Stimulated activated CD8-positive, alpha-beta memory T cell treated with anti-CD3 and anti-CD28 coated beads, Interleukin-12 subunit alpha, Interleukin-12 subunit beta, amount 100 ng/mL, for 24 hours (primary cell): ENCODE measurements at regions not wholly inside any gene's neighbourhood (a gene's known extent, or its start where the extent isn't known, plus 50 kb on each side); places are given as distances from the start of the nearest gene placed in this dataset.
"Not testable (repeated sequence)": the region's sequence is repeated elsewhere in the genome, so short reads cannot be mapped to it uniquely, and the experiment has no call there.

Source experiments
- DNase-seq: peaks from one replicate; pipeline ENCODE4 v3.0.0-alpha.2; 2020; ENCODE audit errors: extremely low read depth

DNA sequence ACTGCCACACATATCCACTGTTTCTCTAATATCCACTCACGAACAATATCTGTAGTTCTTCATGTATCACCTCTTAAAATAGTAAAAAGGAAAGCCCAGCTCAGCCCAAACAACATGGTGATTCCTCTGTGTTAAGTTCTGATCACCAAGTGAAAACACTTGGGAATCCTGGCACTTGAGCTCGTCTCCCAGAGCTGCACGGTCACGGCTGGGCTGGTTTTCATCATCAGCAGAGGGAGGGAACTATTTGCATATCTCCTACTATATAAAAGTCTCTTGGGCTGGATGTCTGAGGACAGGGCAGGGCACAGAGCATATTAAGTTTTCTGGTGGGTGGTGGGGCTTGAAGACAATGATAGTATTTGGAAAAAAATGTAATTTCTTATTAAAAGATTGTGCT is 870.6 kb downstream of the TMEM121 start:
- no peak for DNase-seq

DNA sequence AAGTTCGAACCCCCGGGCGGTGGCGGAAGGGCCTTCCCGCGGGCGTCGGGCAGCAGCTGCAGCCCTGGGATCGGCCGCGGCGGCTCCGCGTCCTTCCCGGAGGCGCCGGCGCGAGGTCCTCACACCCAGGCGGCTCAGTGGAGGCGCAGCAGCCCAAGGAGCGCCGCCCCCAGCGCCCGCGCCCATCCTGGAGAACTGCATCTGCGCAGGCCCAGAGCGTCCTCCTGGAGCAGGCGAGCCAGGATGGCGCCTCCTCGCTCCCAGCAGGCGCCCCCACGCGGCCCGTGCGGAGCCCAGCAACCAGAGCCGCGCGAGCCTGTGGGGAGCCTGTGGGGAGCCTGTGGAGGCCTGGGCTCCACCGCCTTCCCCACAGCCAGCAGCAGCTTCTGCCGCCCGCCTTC is 872.5 kb downstream of the TMEM121 start:
- not testable (repeated sequence) for DNase-seq

GRCh38 chr14:106401316-106401715 is 874.9 kb downstream of the TMEM121 start:
- DNase-seq: not testable (repeated sequence)

GRCh38 chr14:106410229-106410628 is 883.8 kb downstream of the TMEM121 start:
- not testable (repeated sequence) for DNase-seq

- DNase-seq: no peak
Measured at GRCh38 chr14:106414464-106414863, 888.1 kb downstream of the TMEM121 start.

GRCh38 chr14:106417224-106418049 is 891.1 kb downstream of the TMEM121 start:
- DNase-seq: peak; percentile 85

DNA sequence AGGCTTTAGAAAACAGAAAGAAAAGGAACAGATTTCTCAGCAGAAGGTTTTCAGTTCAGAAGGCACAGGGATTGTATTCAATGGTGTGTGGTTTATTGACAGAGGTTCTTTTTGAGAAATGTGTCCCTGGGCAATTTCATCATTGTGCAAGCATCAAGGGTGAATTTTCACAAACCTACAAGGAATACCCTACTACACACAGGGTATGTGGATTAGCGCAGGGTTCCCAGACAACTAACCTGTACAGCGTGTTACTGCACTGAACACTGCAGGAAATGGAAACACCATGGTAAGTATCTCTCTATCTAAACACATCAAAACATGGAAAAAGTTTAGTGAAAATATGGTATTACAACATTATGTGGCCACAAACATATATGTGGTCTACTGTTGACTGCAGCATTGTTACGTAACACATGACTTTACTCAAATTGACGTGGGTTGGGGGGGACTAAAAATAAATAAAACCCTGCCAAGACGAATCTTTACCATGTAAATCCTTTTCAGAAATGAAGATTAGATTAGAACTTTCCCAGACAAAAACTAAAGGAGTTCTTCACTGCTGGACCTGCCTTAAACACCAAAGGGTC is 893.1 kb downstream of the TMEM121 start:
- DNase-seq: no peak

GRCh38 chr14:106421431-106422033 is 895.1 kb downstream of the TMEM121 start:
- DNase-seq: peak; percentile 25

DNA sequence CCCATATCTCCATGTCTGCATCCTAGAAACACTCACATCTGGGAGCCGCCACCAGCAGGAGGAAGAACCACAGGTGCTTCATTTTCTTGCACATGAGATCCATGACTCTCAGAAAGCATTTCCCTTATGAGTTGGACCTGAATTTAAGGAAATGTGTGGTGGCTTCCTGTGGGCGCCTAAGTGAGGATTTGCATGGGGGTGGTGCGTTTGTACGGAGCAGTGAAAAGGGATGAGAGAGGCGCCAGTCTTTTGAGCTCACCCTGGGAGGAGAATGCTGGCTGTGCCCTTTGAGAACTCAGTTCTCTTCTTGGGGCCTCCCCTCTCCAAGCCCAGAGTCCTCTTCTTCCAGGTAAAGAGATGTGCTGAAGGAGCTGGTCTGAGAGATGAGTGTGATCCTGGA is 895.7 kb downstream of the TMEM121 start:
- no peak for DNase-seq

- not testable (repeated sequence) for DNase-seq
Measured at GRCh38 chr14:106425150-106425549, 898.8 kb downstream of the TMEM121 start.

- DNase-seq: peak; percentile 44
Measured at GRCh38 chr14:106436310-106436905, 910.0 kb downstream of the TMEM121 start.

GRCh38 chr14:106442857-106443256 is 916.5 kb downstream of the TMEM121 start:
- DNase-seq: no peak

DNA sequence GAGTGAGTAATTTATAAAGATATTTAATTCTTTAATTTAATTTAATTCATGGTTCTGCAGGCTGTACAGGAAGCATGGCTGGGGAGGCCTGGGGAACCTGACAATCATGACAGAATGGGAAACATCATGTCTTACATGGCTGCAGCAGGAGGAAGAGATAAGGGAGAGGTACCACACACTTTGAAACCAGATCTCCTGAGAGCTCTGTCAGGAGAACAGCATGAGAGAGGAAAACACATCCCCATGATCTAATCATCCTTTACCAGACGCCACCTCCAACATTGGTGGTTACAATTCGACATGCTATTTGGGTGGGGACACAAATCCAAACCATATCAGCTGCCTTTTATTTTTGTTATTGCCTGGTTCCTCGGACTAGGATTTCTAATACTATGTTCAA is 928.6 kb downstream of the TMEM121 start:
- no peak for DNase-seq

GRCh38 chr14:106459971-106460730 is 933.8 kb downstream of the TMEM121 start:
- DNase-seq: peak; percentile 27

DNA sequence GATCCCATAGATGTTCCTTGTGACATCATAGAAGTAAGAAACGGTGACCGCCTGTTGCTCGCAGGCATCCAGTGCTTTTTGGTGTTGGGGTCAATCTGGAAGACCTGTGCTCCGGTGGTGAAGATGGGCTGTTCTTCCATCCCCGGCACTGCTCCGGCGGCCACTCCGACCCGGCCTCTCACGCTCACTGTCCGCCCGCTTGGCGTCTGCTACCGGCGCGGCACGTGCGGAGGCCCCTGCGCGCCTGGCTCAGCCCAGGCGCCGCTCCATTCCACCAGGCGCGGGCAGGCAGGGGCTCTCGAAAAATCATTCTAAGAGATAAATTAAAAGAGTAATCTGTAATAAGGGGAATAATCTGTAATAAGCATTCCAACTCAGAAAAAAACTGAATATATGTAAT is 934.5 kb downstream of the TMEM121 start:
- no peak for DNase-seq

DNA sequence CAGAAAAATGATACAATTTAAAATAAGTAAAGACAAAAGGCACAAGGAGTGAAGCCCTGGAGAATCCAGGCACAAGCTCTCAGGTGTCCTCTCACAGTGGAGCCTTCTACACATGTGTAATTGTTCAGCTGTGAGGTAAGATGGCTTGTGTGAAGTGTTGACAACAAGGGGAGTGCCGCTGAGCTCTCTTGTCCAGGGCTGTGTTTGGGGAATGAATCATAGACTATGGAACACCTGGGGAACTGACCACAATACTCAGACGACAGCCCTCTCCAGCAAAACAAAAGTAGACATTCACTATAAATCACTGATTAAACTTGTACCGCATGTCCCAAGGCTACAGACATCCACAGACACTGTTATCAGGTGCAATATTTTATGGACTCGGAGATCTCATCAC is 940.1 kb downstream of the TMEM121 start:
- not testable (repeated sequence) for DNase-seq

- DNase-seq: not testable (repeated sequence)
Measured at GRCh38 chr14:106468869-106469268, 942.5 kb downstream of the TMEM121 start.

GRCh38 chr14:106470028-106470427 is 943.6 kb downstream of the TMEM121 start:
- not testable (repeated sequence) for DNase-seq

GRCh38 chr14:106474261-106475028 is 948.1 kb downstream of the TMEM121 start:
- not testable (repeated sequence) for DNase-seq

- not testable (repeated sequence) for DNase-seq
Measured at GRCh38 chr14:106475214-106475613, 948.8 kb downstream of the TMEM121 start.

DNA sequence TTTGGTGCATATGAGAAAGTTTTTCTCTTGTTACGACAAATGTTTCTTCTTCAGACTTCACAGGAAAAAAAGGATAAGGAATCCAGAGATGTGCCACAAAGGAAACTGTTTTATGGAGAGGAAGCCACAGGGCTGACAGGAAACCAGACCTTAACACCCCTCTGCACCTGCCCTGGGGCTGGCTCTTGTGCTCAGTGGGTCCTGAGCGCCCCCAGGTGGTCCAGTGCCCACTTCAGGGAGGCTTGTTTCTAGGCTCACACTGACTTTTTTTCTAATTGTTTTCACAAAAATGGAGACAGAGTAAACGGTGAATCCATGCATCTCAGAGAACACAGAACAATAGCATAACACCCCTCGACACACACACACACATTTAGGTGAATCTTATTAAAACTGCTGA is 951.2 kb downstream of the TMEM121 start:
- DNase-seq: not testable (repeated sequence)
